HG03558 (cell line): ENCODE measurements at regions not wholly inside any gene's neighbourhood (a gene's known extent, or its start where the extent isn't known, plus 50 kb on each side); places are given as distances from the start of the nearest gene placed in this dataset.
"Not testable (repeated sequence)": the region's sequence is repeated elsewhere in the genome, so short reads cannot be mapped to it uniquely, and the experiment has no call there.

ENCODE experiments used
- ATAC-seq: cut with Tn5 transposase; IDR thresholded peaks from one replicate; pipeline ENCODE4 v1.9.1; 2021; ENCODE audit warnings: moderate number of reproducible peaks; ENCODE audit not compliant: unreplicated experiment; ENCODE audit errors: extremely low read depth

- ATAC-seq = no peak
Measured at GRCh38 chr12:69027411-69027881, 94.5 kb upstream of the CPM start.

- no peak for ATAC-seq
Measured at GRCh38 chr12:69028941-69029729, 96.2 kb upstream of the CPM start.

DNA sequence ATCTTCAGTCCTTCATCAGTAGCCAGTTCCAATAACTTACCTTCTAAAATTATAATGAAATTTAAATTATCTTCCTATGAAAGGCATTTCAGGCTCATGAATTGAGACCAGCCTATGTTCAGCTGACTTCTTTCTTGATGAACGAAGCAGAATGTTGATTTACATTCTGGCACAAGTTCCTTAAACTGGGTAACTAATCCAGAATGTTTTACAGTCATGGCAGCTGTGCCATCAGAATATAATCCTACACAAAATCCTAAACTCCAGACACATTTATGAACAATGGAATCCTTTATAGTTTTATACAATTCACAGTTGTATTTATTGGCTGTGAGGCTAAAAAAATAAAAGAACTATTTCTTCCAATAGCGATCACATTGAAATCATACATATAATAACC is 97.3 kb upstream of the CPM start:
- ATAC-seq = no peak

DNA sequence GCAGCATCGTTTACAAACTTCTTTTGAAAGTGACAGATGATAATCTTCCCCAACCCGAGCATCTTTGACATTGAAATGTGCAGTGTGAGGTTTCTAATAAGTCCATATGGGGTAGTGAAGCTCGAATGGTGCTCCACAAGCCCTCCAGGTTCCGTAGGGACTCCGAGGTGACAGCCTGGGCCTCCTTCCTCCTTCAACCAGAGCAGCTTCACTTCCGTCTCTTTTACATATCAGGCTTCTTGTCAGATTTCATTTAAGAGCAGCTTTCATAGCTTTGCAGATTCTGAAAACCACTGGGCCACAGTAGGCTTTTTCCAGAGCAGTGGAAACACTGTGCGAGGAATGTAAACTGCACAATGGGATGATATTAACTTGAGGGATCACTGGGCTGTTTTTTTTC is 103.6 kb upstream of the CPM start:
- ATAC-seq = no peak

DNA sequence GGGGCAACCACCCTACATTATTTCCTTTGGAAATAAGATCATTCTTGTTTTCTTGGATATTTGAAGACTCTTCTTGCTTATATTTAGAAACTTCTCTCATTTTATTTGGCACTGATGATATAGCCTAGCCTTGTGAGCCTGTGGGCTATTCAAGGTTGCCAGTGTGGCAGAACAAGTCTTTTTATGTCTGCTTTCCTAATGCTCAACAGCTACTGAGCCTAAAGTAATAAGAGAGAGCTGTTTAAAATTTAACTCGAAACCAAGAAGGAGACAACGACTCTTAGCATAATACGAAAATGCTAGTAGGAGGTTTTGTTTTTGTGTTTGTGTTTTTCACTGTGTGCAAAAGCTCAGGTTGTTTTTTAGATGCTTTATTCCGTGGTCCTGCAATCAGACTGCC is 104.0 kb upstream of the CPM start:
- no peak for ATAC-seq

GRCh38 chr12:69039911-69040310 is 106.9 kb upstream of the CPM start:
- no peak for ATAC-seq

- ATAC-seq = no peak
Measured at GRCh38 chr12:69042557-69042956, 109.6 kb upstream of the CPM start.

DNA sequence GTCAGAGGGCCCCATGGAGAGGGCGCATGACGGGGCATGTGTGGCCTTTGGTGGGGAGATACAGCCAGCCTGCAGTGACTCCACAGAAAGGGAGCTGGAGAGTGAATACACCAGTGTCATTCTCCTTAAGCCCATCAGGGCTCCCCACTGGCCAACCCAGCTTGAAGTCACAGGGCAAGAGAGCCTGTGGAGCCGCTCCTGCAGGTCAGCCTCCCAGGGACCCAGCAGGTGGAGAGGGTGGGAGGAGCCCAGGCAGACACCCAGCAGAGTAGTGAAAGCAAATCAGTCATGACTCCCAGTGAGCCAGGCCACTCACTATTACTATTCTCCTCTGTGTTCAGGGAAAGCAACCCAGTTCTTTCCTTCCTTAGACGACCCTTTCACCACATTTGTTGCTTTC is 110.0 kb upstream of the CPM start:
- ATAC-seq = no peak

DNA sequence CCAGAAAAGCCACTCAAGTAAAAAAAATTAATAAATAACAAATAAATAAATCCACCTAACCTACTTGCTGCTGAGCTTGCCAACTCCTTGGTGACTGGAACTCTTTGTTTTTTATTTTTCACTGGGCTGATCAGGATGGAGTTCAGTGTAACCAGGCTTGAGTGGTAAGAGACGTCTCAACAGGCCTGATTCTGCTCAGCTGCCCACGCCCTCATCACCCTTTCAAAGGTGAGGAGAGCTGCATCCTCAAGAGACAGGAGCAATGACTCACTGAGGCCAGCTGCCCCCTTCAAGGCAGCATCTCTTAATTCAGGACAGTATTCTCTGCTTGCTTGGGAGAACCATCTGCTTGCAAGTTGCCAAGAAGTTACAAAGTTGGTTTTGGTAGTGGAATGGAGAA is 111.9 kb upstream of the CPM start:
- no peak for ATAC-seq

GRCh38 chr12:69045430-69045829 is 112.5 kb upstream of the CPM start:
- ATAC-seq = no peak

- ATAC-seq = no peak
Measured at GRCh38 chr12:69046363-69046762, 113.4 kb upstream of the CPM start.

DNA sequence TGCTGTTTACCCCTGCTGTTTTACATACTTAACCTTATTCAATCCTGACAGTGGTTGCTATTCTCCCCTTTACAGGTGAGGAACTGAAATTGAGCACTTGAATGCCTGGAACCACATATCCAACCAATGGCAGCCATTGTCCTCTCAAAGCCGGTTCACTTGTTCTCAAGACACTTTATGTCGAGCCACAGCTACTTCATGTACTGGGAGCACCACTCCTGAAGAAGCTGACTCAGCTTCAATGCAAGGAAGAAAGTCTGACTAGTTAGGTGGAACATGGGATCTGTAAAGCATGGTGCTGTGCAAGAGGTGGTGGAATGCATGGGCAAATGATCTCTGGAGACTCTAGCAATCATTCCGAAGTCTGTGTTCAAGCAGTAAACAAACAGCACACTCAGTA is 113.9 kb upstream of the CPM start:
- ATAC-seq = no peak

DNA sequence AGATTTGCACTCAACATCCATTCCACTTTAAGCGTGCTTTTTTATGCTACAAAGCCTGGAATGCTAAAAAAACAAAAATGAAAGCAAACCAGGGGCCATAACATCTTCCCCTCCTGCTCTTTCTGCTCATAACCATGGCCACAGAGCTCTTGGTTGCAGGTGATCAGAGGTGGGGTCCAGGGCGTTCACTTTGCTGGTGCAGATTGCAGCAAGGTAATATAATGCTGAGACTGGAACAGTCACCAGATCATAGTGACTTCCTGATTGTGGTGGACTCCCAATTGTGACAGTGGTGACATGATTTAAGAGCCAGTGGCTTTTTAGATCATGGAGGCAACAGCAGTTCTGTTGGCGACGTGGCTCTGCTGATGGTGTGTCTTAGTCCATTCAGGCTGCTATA is 115.0 kb upstream of the CPM start:
- no peak for ATAC-seq

GRCh38 chr12:69049855-69050254 is 116.9 kb upstream of the CPM start:
- not testable (repeated sequence) for ATAC-seq

GRCh38 chr12:69052613-69053408 is 119.8 kb upstream of the CPM start:
- no peak for ATAC-seq

GRCh38 chr12:69054343-69055056 is 121.5 kb upstream of the CPM start:
- no peak for ATAC-seq

DNA sequence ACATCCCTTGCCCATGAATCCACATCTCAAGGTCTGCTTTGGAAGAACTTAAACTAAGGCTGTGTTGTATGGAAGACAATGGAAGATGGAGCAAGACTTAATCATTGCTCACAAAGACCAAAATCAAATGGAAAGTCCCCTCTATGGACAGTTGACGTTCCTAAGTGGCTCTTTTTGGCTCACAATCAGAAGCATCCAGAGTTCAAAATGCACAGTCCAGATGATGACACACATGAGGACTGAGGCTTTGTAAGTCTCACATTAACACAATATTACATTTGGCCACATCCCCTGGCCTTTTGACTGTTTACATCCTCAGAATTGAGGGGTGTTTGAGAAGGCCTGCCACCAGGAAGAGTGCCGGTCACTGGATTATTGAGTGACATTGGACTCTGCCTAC is 122.3 kb upstream of the CPM start:
- no peak for ATAC-seq

DNA sequence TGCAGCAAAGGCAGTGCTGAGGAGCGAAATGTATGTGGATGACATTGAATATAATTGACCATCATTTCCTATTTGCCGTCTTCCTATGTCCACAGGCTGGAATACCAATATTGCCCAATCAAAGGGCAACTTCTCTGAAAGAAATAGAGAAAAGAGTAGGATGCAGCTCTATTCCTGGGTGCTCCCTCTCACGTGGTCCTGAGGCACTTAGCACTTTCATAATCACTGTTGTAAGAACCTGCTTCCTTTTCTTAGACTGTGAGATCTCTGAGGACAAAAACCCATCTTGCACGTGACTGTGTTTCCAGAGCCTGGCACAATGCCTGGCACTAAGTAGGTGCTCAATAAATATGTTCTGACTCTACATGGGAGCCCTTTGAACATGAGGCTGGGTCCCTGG is 122.7 kb upstream of the CPM start:
- no peak for ATAC-seq

GRCh38 chr12:69056743-69057515 is 124.0 kb upstream of the CPM start:
- ATAC-seq = no peak

GRCh38 chr12:69057742-69058141 is 124.8 kb upstream of the CPM start:
- ATAC-seq = no peak
